WTC11 (cell line): ENCODE measurements at regions not wholly inside any gene's neighbourhood (a gene's known extent, or its start where the extent isn't known, plus 50 kb on each side); places are given as distances from the start of the nearest gene placed in this dataset.

Experiments
- ATAC-seq: fragments of 200-7000 bp; cut with Tn5 transposase; 2 replicates; pipeline ENCODE4 v1.10.0; 2021; ENCODE audit warnings: mild to moderate bottlenecking, moderate library complexity
- CTCF ChIA-PET: fragments of 300-600 bp; sonication (Branson Sonifier 250); formaldehyde crosslinking; loops from one replicate; lab custom pipeline; 2021; ENCODE audit warnings: antibody characterized with exemption; lab: Charles Lee
- POLR2A ChIA-PET: fragments of 350-600 bp; sonication (Branson Sonifier 250); formaldehyde crosslinking; loops from one replicate; lab custom pipeline; 2021; ENCODE audit warnings: antibody characterized with exemption; lab: Charles Lee
- DNase-seq: peaks from one replicate; pipeline ENCODE4 v3.0.0; 2021; ENCODE audit warnings: low spot score
- H3K27ac Mint-ChIP-seq: 2 replicates; pipeline ENCODE4 v1.8.0; 2021; ENCODE audit warnings: mixed read lengths
- H3K27me3 Mint-ChIP-seq: 2 replicates; pipeline ENCODE4 v1.8.0; 2021; ENCODE audit warnings: low read depth, mild to moderate bottlenecking, moderate library complexity, mixed read lengths
- H3K36me3 Mint-ChIP-seq: 2 replicates; pipeline ENCODE4 v1.8.0; 2021; ENCODE audit warnings: mixed read lengths
- H3K4me1 Mint-ChIP-seq: 2 replicates; pipeline ENCODE4 v1.8.0; 2022; ENCODE audit warnings: mixed read lengths
- H3K4me3 Mint-ChIP-seq: 2 replicates; pipeline ENCODE4 v1.8.0; 2021; ENCODE audit warnings: mild to moderate bottlenecking, moderate library complexity, mixed read lengths
- H3K9me3 Mint-ChIP-seq: 2 replicates; pipeline ENCODE4 v1.8.0; 2021; ENCODE audit warnings: mixed read lengths
- CREB1 ChIP-seq: sonication (generic); formaldehyde crosslinking; IDR thresholded peaks from 2 replicates; pipeline ENCODE4 v1.8.0; 2023; ENCODE audit warnings: mild to moderate bottlenecking, missing genetic modification reagents
- FOXP1 ChIP-seq: sonication (generic); formaldehyde crosslinking; IDR thresholded peaks from 2 replicates; pipeline ENCODE4 v1.8.0; 2022; ENCODE audit warnings: missing genetic modification reagents, mild to moderate bottlenecking, moderate library complexity, borderline replicate concordance
- HMGA2 ChIP-seq: fragments of 250-450 bp; sonication (Bioruptor Pico); IDR thresholded peaks from 2 replicates; pipeline ENCODE4 v1.4.0; 2021; ENCODE audit warnings: mild to moderate bottlenecking, moderate library complexity
- JAZF1 ChIP-seq: fragments of 250-450 bp; sonication (Bioruptor Pico); IDR thresholded peaks from 2 replicates; pipeline ENCODE4 v1.9.0; 2021; ENCODE audit warnings: moderate library complexity, mild to moderate bottlenecking, inconsistent platforms
- KAT7 ChIP-seq: sonication (generic); formaldehyde crosslinking; IDR thresholded peaks from 2 replicates; pipeline ENCODE4 v1.8.1; 2023; ENCODE audit warnings: missing genetic modification reagents, mild to moderate bottlenecking, borderline replicate concordance
- NFE2L1 ChIP-seq: sonication (generic); formaldehyde crosslinking; IDR thresholded peaks from 2 replicates; pipeline ENCODE4 v1.8.1; 2023; ENCODE audit warnings: missing genetic modification reagents
- NR3C1 ChIP-seq: sonication (generic); formaldehyde crosslinking; conservative IDR thresholded peaks from 2 replicates; pipeline ENCODE4 v1.8.1; 2023; ENCODE audit warnings: low read depth, mild to moderate bottlenecking, missing genetic modification reagents
- SP1 ChIP-seq: sonication (generic); formaldehyde crosslinking; conservative IDR thresholded peaks from 2 replicates; pipeline ENCODE4 v1.8.1; 2022; ENCODE audit warnings: missing genetic modification reagents
- TEAD1 ChIP-seq: sonication (generic); formaldehyde crosslinking; IDR thresholded peaks from 2 replicates; pipeline ENCODE4 v1.8.0; 2022; ENCODE audit warnings: mild to moderate bottlenecking, missing genetic modification reagents
- TEAD4 ChIP-seq: sonication (generic); formaldehyde crosslinking; IDR thresholded peaks from 2 replicates; pipeline ENCODE4 v1.8.0; 2022; ENCODE audit warnings: mild to moderate bottlenecking, missing genetic modification reagents
- ZBTB21 ChIP-seq: sonication (generic); formaldehyde crosslinking; IDR thresholded peaks from 2 replicates; pipeline ENCODE4 v1.8.1; 2023; ENCODE audit warnings: mild to moderate bottlenecking, missing genetic modification reagents, borderline replicate concordance
- ZNF219 ChIP-seq: sonication (generic); formaldehyde crosslinking; IDR thresholded peaks from 2 replicates; pipeline ENCODE4 v1.8.0; 2023; ENCODE audit warnings: missing genetic modification reagents, mild to moderate bottlenecking, borderline replicate concordance
- ZNF317 ChIP-seq: sonication (generic); formaldehyde crosslinking; IDR thresholded peaks from 2 replicates; pipeline ENCODE4 v1.8.1; 2023; ENCODE audit warnings: low read depth, mild to moderate bottlenecking, moderate library complexity, missing genetic modification reagents, borderline replicate concordance
- ZNF396 ChIP-seq: fragments of 250-450 bp; sonication (Bioruptor Pico); IDR thresholded peaks from 2 replicates; pipeline ENCODE4 v1.8.0; 2021; ENCODE audit warnings: mild to moderate bottlenecking, moderate library complexity, borderline replicate concordance
- TF ChIP-seq, protein P1 (sequence below): sonication (generic); formaldehyde crosslinking; IDR thresholded peaks from 2 replicates; pipeline ENCODE4 v1.8.0; 2023; ENCODE audit warnings: missing genetic modification reagents, mild to moderate bottlenecking, borderline replicate concordance
- TF ChIP-seq, protein P2 (sequence below): sonication (generic); formaldehyde crosslinking; IDR thresholded peaks from 2 replicates; pipeline ENCODE4 v1.8.1; 2023; ENCODE audit warnings: mild to moderate bottlenecking, missing genetic modification reagents, moderate library complexity
- TF ChIP-seq, protein P3 (sequence below): sonication (generic); formaldehyde crosslinking; IDR thresholded peaks from 2 replicates; pipeline ENCODE4 v1.8.1; 2022; ENCODE audit warnings: mild to moderate bottlenecking, missing genetic modification reagents, moderate library complexity, borderline replicate concordance
- TF ChIP-seq, protein P4 (sequence below): sonication (generic); formaldehyde crosslinking; IDR thresholded peaks from 2 replicates; pipeline ENCODE4 v1.8.0; 2022; ENCODE audit warnings: mild to moderate bottlenecking, missing genetic modification reagents
- TF ChIP-seq, protein P5 (sequence below): sonication (generic); formaldehyde crosslinking; IDR thresholded peaks from 2 replicates; pipeline ENCODE4 v1.8.0; 2023; ENCODE audit warnings: mild to moderate bottlenecking, missing genetic modification reagents
- TF ChIP-seq, protein P6 (sequence below): sonication (generic); formaldehyde crosslinking; IDR thresholded peaks from 2 replicates; pipeline ENCODE4 v1.8.1; 2023; ENCODE audit warnings: mild to moderate bottlenecking, missing genetic modification reagents

DNA sequence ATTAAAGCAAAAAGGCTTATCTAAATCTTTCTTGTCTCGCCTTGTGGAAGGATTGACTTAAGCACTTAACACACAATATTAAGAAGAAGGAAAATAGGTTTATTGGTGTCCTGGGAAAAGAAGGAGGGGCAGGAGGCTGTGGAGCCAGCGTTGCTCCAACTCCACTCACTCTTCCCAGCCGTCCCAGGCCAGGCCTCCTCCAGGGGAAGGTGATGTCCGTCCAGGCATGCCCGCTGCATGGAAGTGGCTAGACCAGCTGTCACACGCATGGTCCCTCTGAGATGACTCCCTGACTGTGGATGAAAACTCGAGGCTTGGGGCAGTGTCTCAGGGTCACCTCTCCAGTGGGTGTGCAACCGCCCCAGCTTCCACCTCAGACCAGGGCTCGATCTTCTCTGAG, 281.1 kb downstream of the GALR1 start (continued):
- TF ChIP-seq, protein P1, sequence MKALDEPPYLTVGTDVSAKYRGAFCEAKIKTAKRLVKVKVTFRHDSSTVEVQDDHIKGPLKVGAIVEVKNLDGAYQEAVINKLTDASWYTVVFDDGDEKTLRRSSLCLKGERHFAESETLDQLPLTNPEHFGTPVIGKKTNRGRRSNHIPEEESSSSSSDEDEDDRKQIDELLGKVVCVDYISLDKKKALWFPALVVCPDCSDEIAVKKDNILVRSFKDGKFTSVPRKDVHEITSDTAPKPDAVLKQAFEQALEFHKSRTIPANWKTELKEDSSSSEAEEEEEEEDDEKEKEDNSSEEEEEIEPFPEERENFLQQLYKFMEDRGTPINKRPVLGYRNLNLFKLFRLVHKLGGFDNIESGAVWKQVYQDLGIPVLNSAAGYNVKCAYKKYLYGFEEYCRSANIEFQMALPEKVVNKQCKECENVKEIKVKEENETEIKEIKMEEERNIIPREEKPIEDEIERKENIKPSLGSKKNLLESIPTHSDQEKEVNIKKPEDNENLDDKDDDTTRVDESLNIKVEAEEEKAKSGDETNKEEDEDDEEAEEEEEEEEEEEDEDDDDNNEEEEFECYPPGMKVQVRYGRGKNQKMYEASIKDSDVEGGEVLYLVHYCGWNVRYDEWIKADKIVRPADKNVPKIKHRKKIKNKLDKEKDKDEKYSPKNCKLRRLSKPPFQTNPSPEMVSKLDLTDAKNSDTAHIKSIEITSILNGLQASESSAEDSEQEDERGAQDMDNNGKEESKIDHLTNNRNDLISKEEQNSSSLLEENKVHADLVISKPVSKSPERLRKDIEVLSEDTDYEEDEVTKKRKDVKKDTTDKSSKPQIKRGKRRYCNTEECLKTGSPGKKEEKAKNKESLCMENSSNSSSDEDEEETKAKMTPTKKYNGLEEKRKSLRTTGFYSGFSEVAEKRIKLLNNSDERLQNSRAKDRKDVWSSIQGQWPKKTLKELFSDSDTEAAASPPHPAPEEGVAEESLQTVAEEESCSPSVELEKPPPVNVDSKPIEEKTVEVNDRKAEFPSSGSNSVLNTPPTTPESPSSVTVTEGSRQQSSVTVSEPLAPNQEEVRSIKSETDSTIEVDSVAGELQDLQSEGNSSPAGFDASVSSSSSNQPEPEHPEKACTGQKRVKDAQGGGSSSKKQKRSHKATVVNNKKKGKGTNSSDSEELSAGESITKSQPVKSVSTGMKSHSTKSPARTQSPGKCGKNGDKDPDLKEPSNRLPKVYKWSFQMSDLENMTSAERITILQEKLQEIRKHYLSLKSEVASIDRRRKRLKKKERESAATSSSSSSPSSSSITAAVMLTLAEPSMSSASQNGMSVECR (CRISPR knock-in tag): no peak
- no peak for TF ChIP-seq SP1 (CRISPR knock-in tag)
- TF ChIP-seq, all 79 proteins: peak for 0

DNA sequence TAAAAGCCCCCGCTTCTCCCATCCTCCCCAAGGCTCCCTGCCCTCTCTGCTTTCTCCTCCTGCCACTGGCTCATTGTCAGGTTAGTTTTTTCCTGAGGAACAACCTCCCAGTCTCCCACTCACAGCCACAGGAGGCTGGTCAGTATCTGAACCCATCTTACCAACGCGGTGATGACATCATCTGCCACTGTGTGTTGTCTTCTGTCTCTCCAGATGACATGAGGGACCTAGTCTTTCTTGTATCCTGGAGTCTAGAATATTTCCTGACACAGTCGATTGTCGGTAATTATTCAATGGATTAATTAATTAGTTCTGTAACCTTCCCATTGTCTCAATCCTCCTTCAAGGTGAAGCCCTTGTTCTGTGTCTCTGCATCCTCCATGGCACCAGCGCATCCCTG, 290.2 kb downstream of the GALR1 start:
- Mint-ChIP-seq H3K27ac (no peak overlapping the region), H3K36me3 (peaks cover 32% of the 10 kb centered on the region)
- POLR2A ChIA-PET: no interaction called here

More for the DNA sequence above, 290.2 kb downstream of the GALR1 start:
- no peaks in the 10 kb centered on the region for H3K27me3 Mint-ChIP-seq
- H3K9me3 Mint-ChIP-seq: peaks cover 58% of the 10 kb centered on the region
- CTCF ChIA-PET: no interaction called here
- no peaks in the 10 kb centered on the region for H3K4me1 Mint-ChIP-seq
- no peak for TF ChIP-seq KAT7 (CRISPR knock-in tag)
- TF ChIP-seq CREB1 (CRISPR knock-in tag): no peak
- TF ChIP-seq NFE2L1 (CRISPR knock-in tag): no peak
- no peak for TF ChIP-seq NR3C1 (CRISPR knock-in tag)
- TF ChIP-seq, protein P2, sequence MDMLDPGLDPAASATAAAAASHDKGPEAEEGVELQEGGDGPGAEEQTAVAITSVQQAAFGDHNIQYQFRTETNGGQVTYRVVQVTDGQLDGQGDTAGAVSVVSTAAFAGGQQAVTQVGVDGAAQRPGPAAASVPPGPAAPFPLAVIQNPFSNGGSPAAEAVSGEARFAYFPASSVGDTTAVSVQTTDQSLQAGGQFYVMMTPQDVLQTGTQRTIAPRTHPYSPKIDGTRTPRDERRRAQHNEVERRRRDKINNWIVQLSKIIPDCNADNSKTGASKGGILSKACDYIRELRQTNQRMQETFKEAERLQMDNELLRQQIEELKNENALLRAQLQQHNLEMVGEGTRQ (CRISPR knock-in tag): no peak
- TF ChIP-seq ZNF219 (CRISPR knock-in tag): no peak
- no peak for TF ChIP-seq TEAD1 (CRISPR knock-in tag)
- TF ChIP-seq, protein P3, sequence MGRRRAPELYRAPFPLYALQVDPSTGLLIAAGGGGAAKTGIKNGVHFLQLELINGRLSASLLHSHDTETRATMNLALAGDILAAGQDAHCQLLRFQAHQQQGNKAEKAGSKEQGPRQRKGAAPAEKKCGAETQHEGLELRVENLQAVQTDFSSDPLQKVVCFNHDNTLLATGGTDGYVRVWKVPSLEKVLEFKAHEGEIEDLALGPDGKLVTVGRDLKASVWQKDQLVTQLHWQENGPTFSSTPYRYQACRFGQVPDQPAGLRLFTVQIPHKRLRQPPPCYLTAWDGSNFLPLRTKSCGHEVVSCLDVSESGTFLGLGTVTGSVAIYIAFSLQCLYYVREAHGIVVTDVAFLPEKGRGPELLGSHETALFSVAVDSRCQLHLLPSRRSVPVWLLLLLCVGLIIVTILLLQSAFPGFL: no peak
- TF ChIP-seq, protein P4, sequence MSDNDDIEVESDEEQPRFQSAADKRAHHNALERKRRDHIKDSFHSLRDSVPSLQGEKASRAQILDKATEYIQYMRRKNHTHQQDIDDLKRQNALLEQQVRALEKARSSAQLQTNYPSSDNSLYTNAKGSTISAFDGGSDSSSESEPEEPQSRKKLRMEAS (CRISPR knock-in tag): no peak
- no peak for TF ChIP-seq FOXP1 (CRISPR knock-in tag)
- TF ChIP-seq ZNF317 (CRISPR knock-in tag): no peak
- TF ChIP-seq HMGA2 (CRISPR knock-in tag): no peak
- TF ChIP-seq ZNF396 (CRISPR knock-in tag): no peak
- TF ChIP-seq, protein P5, sequence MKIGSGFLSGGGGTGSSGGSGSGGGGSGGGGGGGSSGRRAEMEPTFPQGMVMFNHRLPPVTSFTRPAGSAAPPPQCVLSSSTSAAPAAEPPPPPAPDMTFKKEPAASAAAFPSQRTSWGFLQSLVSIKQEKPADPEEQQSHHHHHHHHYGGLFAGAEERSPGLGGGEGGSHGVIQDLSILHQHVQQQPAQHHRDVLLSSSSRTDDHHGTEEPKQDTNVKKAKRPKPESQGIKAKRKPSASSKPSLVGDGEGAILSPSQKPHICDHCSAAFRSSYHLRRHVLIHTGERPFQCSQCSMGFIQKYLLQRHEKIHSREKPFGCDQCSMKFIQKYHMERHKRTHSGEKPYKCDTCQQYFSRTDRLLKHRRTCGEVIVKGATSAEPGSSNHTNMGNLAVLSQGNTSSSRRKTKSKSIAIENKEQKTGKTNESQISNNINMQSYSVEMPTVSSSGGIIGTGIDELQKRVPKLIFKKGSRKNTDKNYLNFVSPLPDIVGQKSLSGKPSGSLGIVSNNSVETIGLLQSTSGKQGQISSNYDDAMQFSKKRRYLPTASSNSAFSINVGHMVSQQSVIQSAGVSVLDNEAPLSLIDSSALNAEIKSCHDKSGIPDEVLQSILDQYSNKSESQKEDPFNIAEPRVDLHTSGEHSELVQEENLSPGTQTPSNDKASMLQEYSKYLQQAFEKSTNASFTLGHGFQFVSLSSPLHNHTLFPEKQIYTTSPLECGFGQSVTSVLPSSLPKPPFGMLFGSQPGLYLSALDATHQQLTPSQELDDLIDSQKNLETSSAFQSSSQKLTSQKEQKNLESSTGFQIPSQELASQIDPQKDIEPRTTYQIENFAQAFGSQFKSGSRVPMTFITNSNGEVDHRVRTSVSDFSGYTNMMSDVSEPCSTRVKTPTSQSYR (CRISPR knock-in tag): no peak
- TF ChIP-seq JAZF1 (CRISPR knock-in tag): no peak
- TF ChIP-seq, protein P6, sequence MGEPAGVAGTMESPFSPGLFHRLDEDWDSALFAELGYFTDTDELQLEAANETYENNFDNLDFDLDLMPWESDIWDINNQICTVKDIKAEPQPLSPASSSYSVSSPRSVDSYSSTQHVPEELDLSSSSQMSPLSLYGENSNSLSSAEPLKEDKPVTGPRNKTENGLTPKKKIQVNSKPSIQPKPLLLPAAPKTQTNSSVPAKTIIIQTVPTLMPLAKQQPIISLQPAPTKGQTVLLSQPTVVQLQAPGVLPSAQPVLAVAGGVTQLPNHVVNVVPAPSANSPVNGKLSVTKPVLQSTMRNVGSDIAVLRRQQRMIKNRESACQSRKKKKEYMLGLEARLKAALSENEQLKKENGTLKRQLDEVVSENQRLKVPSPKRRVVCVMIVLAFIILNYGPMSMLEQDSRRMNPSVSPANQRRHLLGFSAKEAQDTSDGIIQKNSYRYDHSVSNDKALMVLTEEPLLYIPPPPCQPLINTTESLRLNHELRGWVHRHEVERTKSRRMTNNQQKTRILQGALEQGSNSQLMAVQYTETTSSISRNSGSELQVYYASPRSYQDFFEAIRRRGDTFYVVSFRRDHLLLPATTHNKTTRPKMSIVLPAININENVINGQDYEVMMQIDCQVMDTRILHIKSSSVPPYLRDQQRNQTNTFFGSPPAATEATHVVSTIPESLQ (CRISPR knock-in tag): no peak
- no peak for TF ChIP-seq TEAD4 (CRISPR knock-in tag)
- TF ChIP-seq ZBTB21 (CRISPR knock-in tag): no peak
- TF ChIP-seq, all 79 proteins: peak for 0
- H3K4me3 Mint-ChIP-seq: no peak overlapping the region
- ATAC-seq (no peak), DNase-seq (no peak)
